ENCODE measurements at regions not wholly inside any gene's neighbourhood (a gene's known extent, or its start where the extent isn't known, plus 50 kb on each side); places are given as distances from the start of the nearest gene placed in this dataset.

- H3K36me3 ChIP-seq (ENCODE audit: insufficient read depth, low read length, poor library complexity, severe bottlenecking): no peaks in the 10 kb centered on the region
- no peak for DNase-seq (ENCODE audit: low spot score)
- no peaks in the 10 kb centered on the region for H3K27me3 ChIP-seq (replicated peaks; ENCODE audit: insufficient read depth, low read depth, low read length, poor library complexity)
- CTCF ChIA-PET: no interaction called here
- POLR2A ChIA-PET (ENCODE audit: low non-redundant PET): no interaction called here
- H3K27ac ChIP-seq (ENCODE audit: low read depth, low read length, poor library complexity, severe bottlenecking): no peak overlapping the region
- BruUV-seq (replicated peaks): no TSS peak
- H3K4me1 ChIP-seq (ENCODE audit: insufficient read depth, low read length, poor library complexity, severe bottlenecking): no peaks in the 10 kb centered on the region
- TF ChIP-seq CTCF (conservative IDR thresholded peaks at IDR 0.05; ENCODE audit: low read depth, low read length) (no peak), EZH2 (IDR thresholded peaks at IDR 0.05; ENCODE audit: borderline replicate concordance, low read depth, low read length, poor library complexity, severe bottlenecking) (no peak)
- intact Hi-C loops (cut with micrococcal nuclease; ENCODE audit: unreplicated experiment): no loop called here
- H3K4me3 ChIP-seq (ENCODE audit: low read depth, low read length, poor library complexity, severe bottlenecking): no peak overlapping the region
- H3K9me3 ChIP-seq (ENCODE audit: low read depth, low read length, poor library complexity, severe bottlenecking): no peaks in the 10 kb centered on the region
These were observed 172.3 kb upstream of the PRICKLE2 start for GRCh38 chr3:64397573-64397972.

- ChIA-PET POLR2A (ENCODE audit: low non-redundant PET) (no interaction called here), CTCF (no interaction called here)
- intact Hi-C loops (cut with micrococcal nuclease; ENCODE audit: unreplicated experiment): no loop called here
- Histone ChIP-seq H3K27me3 (replicated peaks; ENCODE audit: insufficient read depth, low read depth, low read length, poor library complexity) (no peaks in the 10 kb centered on the region), H3K9me3 (ENCODE audit: low read depth, low read length, poor library complexity, severe bottlenecking) (no peaks in the 10 kb centered on the region), H3K4me1 (ENCODE audit: insufficient read depth, low read length, poor library complexity, severe bottlenecking) (no peaks in the 10 kb centered on the region), H3K36me3 (ENCODE audit: insufficient read depth, low read length, poor library complexity, severe bottlenecking) (no peaks in the 10 kb centered on the region), H3K27ac (ENCODE audit: low read depth, low read length, poor library complexity, severe bottlenecking) (no peak overlapping the region), H3K4me3 (ENCODE audit: low read depth, low read length, poor library complexity, severe bottlenecking) (no peak overlapping the region)
- DNase-seq (ENCODE audit: low spot score): no peak
- no TSS peak for BruUV-seq (replicated peaks)
- TF ChIP-seq CTCF (conservative IDR thresholded peaks at IDR 0.05; ENCODE audit: low read depth, low read length) (no peak), EZH2 (IDR thresholded peaks at IDR 0.05; ENCODE audit: borderline replicate concordance, low read depth, low read length, poor library complexity, severe bottlenecking) (no peak)
These were observed 170.2 kb upstream of the PRICKLE2 start for GRCh38 chr3:64395490-64395889.

- no peaks in the 10 kb centered on the region for H3K27me3 ChIP-seq (replicated peaks; ENCODE audit: insufficient read depth, low read depth, low read length, poor library complexity)
- H3K27ac ChIP-seq (ENCODE audit: low read depth, low read length, poor library complexity, severe bottlenecking): no peak overlapping the region
- H3K9me3 ChIP-seq (ENCODE audit: low read depth, low read length, poor library complexity, severe bottlenecking): no peaks in the 10 kb centered on the region
- intact Hi-C loops (cut with micrococcal nuclease; ENCODE audit: unreplicated experiment): no loop called here
- no peak for DNase-seq (ENCODE audit: low spot score)
- no peaks in the 10 kb centered on the region for H3K36me3 ChIP-seq (ENCODE audit: insufficient read depth, low read length, poor library complexity, severe bottlenecking)
- TF ChIP-seq EZH2 (IDR thresholded peaks at IDR 0.05; ENCODE audit: borderline replicate concordance, low read depth, low read length, poor library complexity, severe bottlenecking) (no peak), CTCF (conservative IDR thresholded peaks at IDR 0.05; ENCODE audit: low read depth, low read length) (no peak)
- no peaks in the 10 kb centered on the region for H3K4me1 ChIP-seq (ENCODE audit: insufficient read depth, low read length, poor library complexity, severe bottlenecking)
- POLR2A ChIA-PET (ENCODE audit: low non-redundant PET): no interaction called here
- CTCF ChIA-PET: no interaction called here
- H3K4me3 ChIP-seq (ENCODE audit: low read depth, low read length, poor library complexity, severe bottlenecking): no peak overlapping the region
- no TSS peak for BruUV-seq (replicated peaks)
These were observed 167.9 kb upstream of the PRICKLE2 start for GRCh38 chr3:64393193-64393592.

All from A673 (cell line).